ENCODE measurements at regions not wholly inside any gene's neighbourhood (a gene's known extent, or its start where the extent isn't known, plus 50 kb on each side); places are given as distances from the start of the nearest gene placed in this dataset.

GRCh38 chr14:84792722-84793410, 737.1 kb upstream of the FLRT2 start:
- DNase-seq, result no peak

GRCh38 chr14:84797326-84797725, 732.6 kb upstream of the FLRT2 start:
- DNase-seq, result no peak

- DNase-seq, result no peak
These were observed 725.5 kb upstream of the FLRT2 start for GRCh38 chr14:84804468-84804867.

GRCh38 chr14:84804895-84805294, 725.0 kb upstream of the FLRT2 start:
- DNase-seq, result no peak

GRCh38 chr14:84806181-84806580, 723.8 kb upstream of the FLRT2 start:
- no peak for DNase-seq

- DNase-seq, result no peak
These were observed 723.3 kb upstream of the FLRT2 start for GRCh38 chr14:84806622-84807021.

GRCh38 chr14:84807673-84808072, 722.3 kb upstream of the FLRT2 start:
- no peak for DNase-seq

- no peak for DNase-seq
These were observed 720.8 kb upstream of the FLRT2 start for GRCh38 chr14:84809158-84809557.

- DNase-seq, result no peak
These were observed 715.6 kb upstream of the FLRT2 start for GRCh38 chr14:84814391-84814790.

- no peak for DNase-seq
These were observed 710.4 kb upstream of the FLRT2 start for GRCh38 chr14:84819528-84819927.

- no peak for DNase-seq
These were observed 704.3 kb upstream of the FLRT2 start for GRCh38 chr14:84825481-84826251.

GRCh38 chr14:84826294-84826693, 703.6 kb upstream of the FLRT2 start:
- no peak for DNase-seq

- no peak for DNase-seq
These were observed 679.3 kb upstream of the FLRT2 start for GRCh38 chr14:84850595-84850994.

- no peak for DNase-seq
These were observed 673.0 kb upstream of the FLRT2 start for GRCh38 chr14:84856751-84857534.

GRCh38 chr14:84857571-84857970, 672.4 kb upstream of the FLRT2 start:
- no peak for DNase-seq

- no peak for DNase-seq
These were observed 670.8 kb upstream of the FLRT2 start for GRCh38 chr14:84859116-84859515.

GRCh38 chr14:84864548-84865271, 665.2 kb upstream of the FLRT2 start:
- DNase-seq, result no peak

GRCh38 chr14:84871734-84872133, 658.2 kb upstream of the FLRT2 start:
- DNase-seq, result no peak

GRCh38 chr14:84874436-84874835, 655.5 kb upstream of the FLRT2 start:
- no peak for DNase-seq

GRCh38 chr14:84877061-84877460, 652.9 kb upstream of the FLRT2 start:
- DNase-seq, result no peak

- no peak for DNase-seq
These were observed 647.1 kb upstream of the FLRT2 start for GRCh38 chr14:84882830-84883229.

GRCh38 chr14:84885061-84885460, 644.9 kb upstream of the FLRT2 start:
- no peak for DNase-seq

GRCh38 chr14:84891404-84891803, 638.5 kb upstream of the FLRT2 start:
- DNase-seq, result no peak

Measured in activated effector memory CD4-positive, alpha-beta T cell treated with anti-CD3 and anti-CD28 coated beads, Interleukin-2, amount 50 U/mL, for 16 hours (primary cell).